Astrocyte of the cerebellum (primary cell): ENCODE measurements at regions not wholly inside any gene's neighbourhood (a gene's known extent, or its start where the extent isn't known, plus 50 kb on each side); places are given as distances from the start of the nearest gene placed in this dataset.

Source experiments
- DNase-seq: peaks from one replicate; pipeline ENCODE4 v3.0.0-alpha.2; 2011; ENCODE audit warnings: low read depth
- H3K4me3 ChIP-seq: 2 replicates; pipeline ENCODE4 v1.5.1; 2011; ENCODE audit warnings: mild to moderate bottlenecking, low read depth, low read length, moderate library complexity
- in situ Hi-C: cut with HindIII; loops from 2 replicates; pipeline ENCODE4 v1.10.0; 2017; ENCODE audit warnings: low sequenced_read_pairs
- TF ChIP-seq, protein P1 (sequence below): IDR thresholded peaks from 2 replicates; pipeline ENCODE4 v1.5.1; 2012; ENCODE audit warnings: low read length, low read depth, moderate library complexity, mild to moderate bottlenecking; ENCODE audit errors: missing control alignments

DNA sequence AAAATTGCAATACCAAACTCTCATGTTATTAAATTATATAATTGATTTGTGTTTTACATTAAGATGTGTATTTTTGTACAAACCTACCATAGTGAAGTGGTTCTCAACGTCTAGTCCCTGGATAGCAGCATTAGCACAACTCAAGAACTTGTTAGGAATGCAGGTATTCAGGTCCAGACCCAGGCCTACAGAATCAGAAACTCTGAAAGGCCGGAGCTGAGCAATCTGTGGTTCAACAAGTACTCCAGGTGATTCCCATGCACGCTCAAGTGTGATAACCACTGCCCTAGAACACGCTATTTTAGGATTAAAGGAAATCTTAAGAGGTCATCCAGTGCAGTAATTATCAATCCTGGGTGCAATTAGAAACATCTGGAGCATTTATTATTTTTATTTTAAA is 456.3 kb downstream of the IRS2 start:
- TF ChIP-seq, protein P1, sequence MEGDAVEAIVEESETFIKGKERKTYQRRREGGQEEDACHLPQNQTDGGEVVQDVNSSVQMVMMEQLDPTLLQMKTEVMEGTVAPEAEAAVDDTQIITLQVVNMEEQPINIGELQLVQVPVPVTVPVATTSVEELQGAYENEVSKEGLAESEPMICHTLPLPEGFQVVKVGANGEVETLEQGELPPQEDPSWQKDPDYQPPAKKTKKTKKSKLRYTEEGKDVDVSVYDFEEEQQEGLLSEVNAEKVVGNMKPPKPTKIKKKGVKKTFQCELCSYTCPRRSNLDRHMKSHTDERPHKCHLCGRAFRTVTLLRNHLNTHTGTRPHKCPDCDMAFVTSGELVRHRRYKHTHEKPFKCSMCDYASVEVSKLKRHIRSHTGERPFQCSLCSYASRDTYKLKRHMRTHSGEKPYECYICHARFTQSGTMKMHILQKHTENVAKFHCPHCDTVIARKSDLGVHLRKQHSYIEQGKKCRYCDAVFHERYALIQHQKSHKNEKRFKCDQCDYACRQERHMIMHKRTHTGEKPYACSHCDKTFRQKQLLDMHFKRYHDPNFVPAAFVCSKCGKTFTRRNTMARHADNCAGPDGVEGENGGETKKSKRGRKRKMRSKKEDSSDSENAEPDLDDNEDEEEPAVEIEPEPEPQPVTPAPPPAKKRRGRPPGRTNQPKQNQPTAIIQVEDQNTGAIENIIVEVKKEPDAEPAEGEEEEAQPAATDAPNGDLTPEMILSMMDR: no peak
- no peak overlapping the region for H3K4me3 ChIP-seq
- no peak for DNase-seq
- in situ Hi-C loops: no loop called here

DNA sequence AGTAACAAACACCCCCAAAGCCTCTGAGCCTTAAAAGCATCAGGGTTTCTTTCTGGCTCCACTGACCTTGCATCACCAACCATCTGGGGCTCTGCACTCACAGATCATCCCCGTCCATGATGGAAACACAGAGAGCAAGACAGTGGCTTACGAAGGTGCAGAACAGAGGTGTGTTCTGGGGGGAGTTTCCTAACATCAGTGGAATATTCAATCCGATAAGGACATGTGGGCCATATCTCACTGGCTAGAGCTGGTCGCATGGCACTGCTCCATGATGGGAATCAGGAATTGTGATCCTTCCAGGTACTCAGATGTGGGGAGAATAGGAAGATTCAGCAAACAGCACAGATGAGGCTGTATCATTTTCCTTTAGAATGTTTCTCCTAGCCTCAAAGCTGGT is 457.2 kb downstream of the IRS2 start:
- in situ Hi-C loops: no loop called here
- TF ChIP-seq, protein P1: no peak
- no peak for DNase-seq
- no peak overlapping the region for H3K4me3 ChIP-seq

DNA sequence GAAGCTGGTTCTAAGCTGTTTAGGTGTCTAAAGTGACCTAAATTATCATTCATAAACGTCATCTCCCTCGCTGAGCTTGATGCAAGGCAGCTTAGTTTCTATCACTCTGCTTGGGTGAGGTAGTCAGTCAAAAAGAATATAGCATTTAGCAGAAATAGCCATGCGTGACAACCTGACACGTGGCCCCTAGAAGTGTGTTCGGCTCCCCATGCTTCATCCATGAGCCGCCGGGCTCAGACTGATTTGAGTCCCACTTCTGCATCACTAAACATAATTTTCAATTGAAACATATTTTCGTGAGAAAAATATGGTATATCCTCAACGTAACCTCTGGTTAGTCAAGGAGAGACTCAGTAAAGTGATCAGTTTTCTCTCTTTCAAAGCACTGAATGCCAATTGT is 459.8 kb downstream of the IRS2 start:
- DNase-seq: no peak
- H3K4me3 ChIP-seq: no peak overlapping the region
- in situ Hi-C loops: no loop called here
- TF ChIP-seq, protein P1: no peak

DNA sequence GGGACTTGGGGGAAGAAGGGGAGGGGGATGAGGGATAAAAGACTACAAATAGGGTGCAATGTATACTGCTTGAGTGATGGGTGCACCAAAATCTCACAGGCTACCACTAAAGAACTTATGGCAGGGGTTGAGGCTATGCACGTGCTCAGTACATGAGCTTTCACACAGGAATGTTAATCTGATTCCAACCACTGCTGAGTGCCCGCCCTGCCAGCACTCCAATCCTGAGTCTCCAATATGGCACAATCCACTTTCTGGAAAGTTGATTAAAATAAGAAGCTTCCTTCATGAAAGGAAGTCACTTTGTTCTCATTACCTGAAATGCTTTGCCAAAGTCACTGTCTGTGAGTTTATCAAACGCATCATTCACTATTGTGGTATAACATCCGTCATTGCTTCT is 463.0 kb downstream of the IRS2 start:
- in situ Hi-C loops: no loop called here

DNA sequence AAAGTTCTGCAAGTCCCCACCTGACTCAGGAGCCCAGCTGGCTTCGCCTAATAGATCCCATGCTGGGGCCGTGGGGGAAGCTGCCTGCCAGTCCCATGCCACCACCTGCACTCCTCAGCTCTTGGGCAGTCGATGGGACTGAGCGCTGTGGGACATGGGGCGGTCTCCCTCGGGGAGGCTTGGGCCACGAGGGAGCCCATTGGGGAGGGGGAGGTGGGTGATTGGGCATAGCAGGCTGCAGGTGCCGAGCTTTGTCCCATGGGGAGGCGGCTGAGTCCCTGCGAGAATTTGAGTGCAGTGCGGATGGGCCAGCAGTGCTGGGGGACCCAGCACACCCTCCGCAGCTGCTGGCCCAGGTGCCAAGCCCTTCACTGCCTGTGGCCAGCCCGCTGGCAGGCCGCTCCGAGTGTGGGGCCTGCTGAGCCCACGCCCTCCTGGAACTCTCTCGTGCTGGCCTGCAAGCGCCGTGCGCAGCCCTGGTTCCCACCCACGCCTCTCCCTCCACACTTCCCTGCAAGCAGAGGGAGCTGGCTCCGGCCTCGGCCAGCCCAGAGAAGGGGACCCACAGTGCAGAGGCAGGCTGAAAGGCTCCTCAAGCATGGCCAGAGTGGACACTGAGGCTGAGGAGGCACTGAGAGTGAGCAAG is 467.3 kb downstream of the IRS2 start:
- in situ Hi-C loops: no loop called here
- DNase-seq: no peak
- H3K4me3 ChIP-seq: no peak overlapping the region
- TF ChIP-seq, protein P1: no peak

More for the DNA sequence above, 463.0 kb downstream of the IRS2 start:
- no peak for DNase-seq
- no peak overlapping the region for H3K4me3 ChIP-seq
- TF ChIP-seq, protein P1: no peak

DNA sequence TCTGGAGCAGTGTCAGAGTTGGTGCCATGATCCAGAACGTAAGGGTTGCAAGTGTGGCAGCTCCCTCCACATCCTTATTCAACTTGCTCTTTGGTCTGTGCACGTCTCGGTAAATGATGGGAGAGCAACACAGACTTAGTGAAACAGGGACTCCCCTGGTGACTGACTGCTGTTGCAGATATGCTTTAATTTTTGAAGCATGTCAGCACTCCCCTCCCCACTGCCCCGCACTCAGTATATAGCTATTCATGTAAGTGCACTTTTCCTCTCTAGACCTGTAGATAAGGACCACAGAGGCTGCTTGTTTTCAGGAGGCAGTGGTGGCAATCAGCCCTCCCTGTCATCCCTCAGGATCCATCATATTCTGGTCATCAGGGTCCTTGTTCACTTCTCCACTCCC is 470.9 kb downstream of the IRS2 start:
- DNase-seq: no peak
- TF ChIP-seq, protein P1: no peak
- in situ Hi-C loops: no loop called here
- no peak overlapping the region for H3K4me3 ChIP-seq

DNA sequence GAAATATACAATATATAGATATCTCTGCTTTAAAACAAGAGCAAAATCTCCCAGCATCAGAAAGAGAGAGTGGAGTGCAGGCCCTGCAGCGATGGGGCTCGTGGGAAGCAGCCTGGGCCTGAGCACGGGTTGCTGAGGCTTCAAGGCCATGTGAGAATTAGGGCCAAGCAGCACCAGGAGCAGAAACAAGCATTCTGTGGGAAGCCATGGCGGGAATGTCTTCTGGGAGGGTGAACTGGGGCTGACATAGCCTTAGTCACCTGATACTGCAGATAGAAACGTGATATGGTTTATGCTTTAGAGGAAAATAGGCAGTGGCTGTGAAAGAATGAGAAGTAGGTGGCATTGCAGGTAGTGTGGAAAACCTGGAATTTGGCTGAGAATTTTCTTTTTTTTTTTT is 472.3 kb downstream of the IRS2 start:
- in situ Hi-C loops: no loop called here
- no peak overlapping the region for H3K4me3 ChIP-seq
- TF ChIP-seq, protein P1: no peak

More for the DNA sequence above, 472.3 kb downstream of the IRS2 start:
- DNase-seq: no peak
